ENCODE measurements at regions not wholly inside any gene's neighbourhood (a gene's known extent, or its start where the extent isn't known, plus 50 kb on each side); places are given as distances from the start of the nearest gene placed in this dataset.

DNA sequence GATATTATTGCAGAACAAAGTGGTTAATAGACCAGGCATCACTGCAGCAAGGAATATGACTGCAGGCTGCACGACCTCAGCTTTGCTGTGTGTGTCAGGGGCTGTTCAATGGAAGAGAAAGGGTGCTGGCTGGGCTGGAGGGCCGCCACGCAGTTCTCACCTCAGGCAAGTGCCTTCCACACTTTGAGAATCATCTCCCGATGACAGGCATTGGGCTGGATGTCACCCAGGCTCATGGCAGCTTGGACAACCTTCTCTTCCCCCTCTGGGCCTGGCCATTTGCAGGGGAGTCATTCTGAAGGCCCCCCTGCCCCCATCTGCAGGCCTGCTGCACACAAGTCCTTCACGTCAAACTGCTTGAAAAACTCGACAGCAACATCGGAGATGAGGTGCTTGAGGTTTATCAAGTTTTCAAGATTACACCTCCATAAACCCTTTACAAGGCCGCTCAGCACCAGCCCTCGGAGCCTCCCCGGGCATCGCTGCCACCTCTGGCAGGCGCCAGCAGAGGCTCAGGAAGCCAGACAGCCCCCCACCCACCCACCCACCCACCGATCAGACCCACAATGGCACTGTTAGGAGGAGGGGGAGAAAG is 165.9 kb upstream of the GSC start:
- intact Hi-C loops (cut with micrococcal nuclease; ENCODE audit: unreplicated experiment), result no loop called here
- peaks cover 3% of the 10 kb centered on the region; the same call in 1 of the 2 replicates for H3K27me3 ChIP-seq (ENCODE audit: control insufficient read depth, insufficient read depth, low read length)
- POLR2A ChIA-PET, result no interaction called here

DNA sequence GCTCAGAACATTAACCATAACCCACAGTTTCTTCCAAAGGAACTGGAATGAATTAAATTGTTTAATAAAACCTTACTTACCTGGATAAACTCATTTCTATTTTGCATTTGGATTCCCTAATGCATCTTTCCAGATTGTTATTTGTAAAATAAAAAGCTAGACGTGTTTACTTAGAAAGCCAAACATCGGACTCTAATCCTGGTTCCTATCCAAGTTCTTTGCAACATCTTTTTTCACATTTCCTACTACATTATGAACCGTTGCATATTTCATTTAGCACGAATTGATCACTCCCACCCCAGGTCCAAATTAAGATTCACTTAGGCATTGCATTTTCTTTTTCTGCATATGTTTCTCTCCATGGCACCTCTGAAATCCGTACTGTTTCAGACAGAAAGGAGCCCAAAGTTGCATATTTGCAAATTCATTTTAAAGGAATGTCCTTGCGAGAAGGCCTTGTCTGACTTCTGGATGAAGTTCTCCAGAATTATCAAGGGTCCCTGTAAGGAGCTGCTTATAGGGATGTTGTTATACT is 164.4 kb upstream of the GSC start:
- POLR2A ChIA-PET, result no interaction called here
- peaks cover 3% of the 10 kb centered on the region; the same call in 1 of the 2 replicates for H3K27me3 ChIP-seq (ENCODE audit: control insufficient read depth, insufficient read depth, low read length)

More for the DNA sequence above, 165.9 kb upstream of the GSC start:
- Histone ChIP-seq H3K4me1 (ENCODE audit: control insufficient read depth, insufficient read depth, low read length) (no peaks in the 10 kb centered on the region), H3K9me3 (ENCODE audit: control insufficient read depth, insufficient read depth, low read depth, low read length) (no peaks in the 10 kb centered on the region), H3K4me3 (ENCODE audit: low read depth in 2 of 2, low read length in 2 of 2) (no peak overlapping the region), H3K27ac (ENCODE audit: low read length) (no peak overlapping the region), H3K36me3 (ENCODE audit: control insufficient read depth, insufficient read depth, low read length) (no peaks in the 10 kb centered on the region)
- no TSS peak for BruUV-seq (replicated peaks)
- CTCF ChIA-PET, result no interaction called here
- in situ Hi-C loops (cut with HindIII; ENCODE audit: low pct_unique_long_range_greater_than_20kb, low sequenced_read_pairs), result no loop called here
- TF ChIP-seq TCF7L2 (IDR thresholded peaks at IDR 0.05; ENCODE audit: low read depth, low read length), result no peak
- no peak for TF ChIP-seq SIN3A (IDR thresholded peaks at IDR 0.05; ENCODE audit: borderline replicate concordance, insufficient read depth, low read depth, low read length)
- TF ChIP-seq REST (IDR thresholded peaks at IDR 0.05; ENCODE audit: insufficient read depth in 1 of 2, low read depth in 2 of 2, low read length in 1 of 2), result no peak
- TF ChIP-seq, protein P1, sequence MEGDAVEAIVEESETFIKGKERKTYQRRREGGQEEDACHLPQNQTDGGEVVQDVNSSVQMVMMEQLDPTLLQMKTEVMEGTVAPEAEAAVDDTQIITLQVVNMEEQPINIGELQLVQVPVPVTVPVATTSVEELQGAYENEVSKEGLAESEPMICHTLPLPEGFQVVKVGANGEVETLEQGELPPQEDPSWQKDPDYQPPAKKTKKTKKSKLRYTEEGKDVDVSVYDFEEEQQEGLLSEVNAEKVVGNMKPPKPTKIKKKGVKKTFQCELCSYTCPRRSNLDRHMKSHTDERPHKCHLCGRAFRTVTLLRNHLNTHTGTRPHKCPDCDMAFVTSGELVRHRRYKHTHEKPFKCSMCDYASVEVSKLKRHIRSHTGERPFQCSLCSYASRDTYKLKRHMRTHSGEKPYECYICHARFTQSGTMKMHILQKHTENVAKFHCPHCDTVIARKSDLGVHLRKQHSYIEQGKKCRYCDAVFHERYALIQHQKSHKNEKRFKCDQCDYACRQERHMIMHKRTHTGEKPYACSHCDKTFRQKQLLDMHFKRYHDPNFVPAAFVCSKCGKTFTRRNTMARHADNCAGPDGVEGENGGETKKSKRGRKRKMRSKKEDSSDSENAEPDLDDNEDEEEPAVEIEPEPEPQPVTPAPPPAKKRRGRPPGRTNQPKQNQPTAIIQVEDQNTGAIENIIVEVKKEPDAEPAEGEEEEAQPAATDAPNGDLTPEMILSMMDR (IDR thresholded peaks at IDR 0.05), result no peak
- no peak for TF ChIP-seq POLR2AphosphoS5 (IDR thresholded peaks at IDR 0.05; ENCODE audit: low read depth, low read length)
- DNase-seq (ENCODE audit: low read depth, low spot score) (no peak), ATAC-seq (no peak)

More for the DNA sequence above, 164.4 kb upstream of the GSC start:
- H3K27ac ChIP-seq (ENCODE audit: low read length), result no peak overlapping the region
- intact Hi-C loops (cut with micrococcal nuclease; ENCODE audit: unreplicated experiment), result no loop called here
- no peaks in the 10 kb centered on the region for H3K9me3 ChIP-seq (ENCODE audit: control insufficient read depth, insufficient read depth, low read depth, low read length)
- H3K4me3 ChIP-seq (ENCODE audit: low read depth in 2 of 2, low read length in 2 of 2), result no peak overlapping the region
- BruUV-seq (replicated peaks), result no TSS peak
- no peaks in the 10 kb centered on the region for H3K36me3 ChIP-seq (ENCODE audit: control insufficient read depth, insufficient read depth, low read length)
- CTCF ChIA-PET, result no interaction called here
- in situ Hi-C loops (cut with HindIII; ENCODE audit: low pct_unique_long_range_greater_than_20kb, low sequenced_read_pairs), result no loop called here
- ATAC-seq, result no peak
- DNase-seq (ENCODE audit: low read depth, low spot score), result no peak
- no peak for TF ChIP-seq REST (IDR thresholded peaks at IDR 0.05; ENCODE audit: insufficient read depth in 1 of 2, low read depth in 2 of 2, low read length in 1 of 2)
- TF ChIP-seq POLR2AphosphoS5 (IDR thresholded peaks at IDR 0.05; ENCODE audit: low read depth, low read length), result no peak
- TF ChIP-seq TCF7L2 (IDR thresholded peaks at IDR 0.05; ENCODE audit: low read depth, low read length), result no peak
- TF ChIP-seq SIN3A (IDR thresholded peaks at IDR 0.05; ENCODE audit: borderline replicate concordance, insufficient read depth, low read depth, low read length), result no peak
- TF ChIP-seq, protein P1 (IDR thresholded peaks at IDR 0.05), result no peak
- no peaks in the 10 kb centered on the region for H3K4me1 ChIP-seq (ENCODE audit: control insufficient read depth, insufficient read depth, low read length)
